CD1c-positive myeloid dendritic cell (primary cell): ENCODE measurements at regions not wholly inside any gene's neighbourhood (a gene's known extent, or its start where the extent isn't known, plus 50 kb on each side); places are given as distances from the start of the nearest gene placed in this dataset.
A peak's percentile ranks its signal among the peaks of the same experiment; 100 is the strongest.

Source experiments
- DNase-seq: peaks from one replicate; pipeline ENCODE4 v3.0.0-alpha.2; 2016; ENCODE audit errors: extremely low spot score

- DNase-seq: no peak
Measured at GRCh38 chr10:44435196-44435595, 50.3 kb upstream of the CXCL12 start.

- no peak for DNase-seq
Measured at GRCh38 chr10:44436240-44436639, 51.3 kb upstream of the CXCL12 start.

GRCh38 chr10:44437840-44438511 is 53.1 kb upstream of the CXCL12 start:
- no peak for DNase-seq

- DNase-seq: no peak
Measured at GRCh38 chr10:44439239-44439957, 54.5 kb upstream of the CXCL12 start.

- no peak for DNase-seq
Measured at GRCh38 chr10:44439958-44440244, 55.0 kb upstream of the CXCL12 start.

GRCh38 chr10:44457259-44457658 is 72.4 kb upstream of the CXCL12 start:
- DNase-seq: no peak

- DNase-seq: no peak
Measured at GRCh38 chr10:44458671-44459413, 73.9 kb upstream of the CXCL12 start.

GRCh38 chr10:44459671-44460070 is 74.8 kb upstream of the CXCL12 start:
- DNase-seq: no peak

GRCh38 chr10:44460416-44460815 is 75.5 kb upstream of the CXCL12 start:
- DNase-seq: no peak

- no peak for DNase-seq
Measured at GRCh38 chr10:44462338-44462914, 77.5 kb upstream of the CXCL12 start.

GRCh38 chr10:44463511-44464121 is 78.7 kb upstream of the CXCL12 start:
- DNase-seq: no peak

GRCh38 chr10:44464503-44464902 is 79.6 kb upstream of the CXCL12 start:
- DNase-seq: no peak

- DNase-seq: peak; percentile 4
Measured at GRCh38 chr10:44465401-44466115, 80.7 kb upstream of the CXCL12 start.

GRCh38 chr10:44466236-44466635 is 81.3 kb upstream of the CXCL12 start:
- DNase-seq: no peak

GRCh38 chr10:44467090-44467489 is 82.2 kb upstream of the CXCL12 start:
- no peak for DNase-seq

- no peak for DNase-seq
Measured at GRCh38 chr10:44467900-44468299, 83.0 kb upstream of the CXCL12 start.

- no peak for DNase-seq
Measured at GRCh38 chr10:44468525-44468924, 83.6 kb upstream of the CXCL12 start.

- no peak for DNase-seq
Measured at GRCh38 chr10:44468965-44469364, 84.1 kb upstream of the CXCL12 start.

- DNase-seq: no peak
Measured at GRCh38 chr10:44470784-44471183, 85.9 kb upstream of the CXCL12 start.

- DNase-seq: no peak
Measured at GRCh38 chr10:44471410-44471809, 86.5 kb upstream of the CXCL12 start.

GRCh38 chr10:44473146-44473545 is 88.2 kb upstream of the CXCL12 start:
- DNase-seq: no peak
